ENCODE measurements at regions not wholly inside any gene's neighbourhood (a gene's known extent, or its start where the extent isn't known, plus 50 kb on each side); places are given as distances from the start of the nearest gene placed in this dataset.

GRCh38 chr6:165010556-165011535 lies 298.6 kb downstream of the C6orf118 start:
- no peak for DNase-seq (ENCODE audit: low read depth)
- TF ChIP-seq CTCF (IDR thresholded peaks at IDR 0.05; ENCODE audit: control insufficient read depth, insufficient read depth, low read depth, low read length, missing control alignments) = no peak
- no peak overlapping the region for H3K4me3 ChIP-seq (ENCODE audit: control insufficient read depth, low read depth, low read length)

GRCh38 chr6:165008971-165009370 lies 300.4 kb downstream of the C6orf118 start:
- no peak for DNase-seq (ENCODE audit: low read depth)
- no peak overlapping the region for H3K4me3 ChIP-seq (ENCODE audit: control insufficient read depth, low read depth, low read length)
- no peak for TF ChIP-seq CTCF (IDR thresholded peaks at IDR 0.05; ENCODE audit: control insufficient read depth, insufficient read depth, low read depth, low read length, missing control alignments)

- no peak for DNase-seq (ENCODE audit: low read depth)
- TF ChIP-seq CTCF (IDR thresholded peaks at IDR 0.05; ENCODE audit: control insufficient read depth, insufficient read depth, low read depth, low read length, missing control alignments) = no peak
- no peak overlapping the region for H3K4me3 ChIP-seq (ENCODE audit: control insufficient read depth, low read depth, low read length)
Observed at GRCh38 chr6:165002866-165003265, 306.5 kb downstream of the C6orf118 start.

- DNase-seq (ENCODE audit: low read depth) = no peak
- no peak overlapping the region for H3K4me3 ChIP-seq (ENCODE audit: control insufficient read depth, low read depth, low read length)
- no peak for TF ChIP-seq CTCF (IDR thresholded peaks at IDR 0.05; ENCODE audit: control insufficient read depth, insufficient read depth, low read depth, low read length, missing control alignments)
Observed at GRCh38 chr6:165002358-165002757, 307.0 kb downstream of the C6orf118 start.

- H3K4me3 ChIP-seq (ENCODE audit: control insufficient read depth, low read depth, low read length) = no peak overlapping the region
- no peak for DNase-seq (ENCODE audit: low read depth)
- no peak for TF ChIP-seq CTCF (IDR thresholded peaks at IDR 0.05; ENCODE audit: control insufficient read depth, insufficient read depth, low read depth, low read length, missing control alignments)
Observed at GRCh38 chr6:165001502-165002157, 307.8 kb downstream of the C6orf118 start.

- TF ChIP-seq CTCF (IDR thresholded peaks at IDR 0.05; ENCODE audit: control insufficient read depth, insufficient read depth, low read depth, low read length, missing control alignments) = no peak
- DNase-seq (ENCODE audit: low read depth) = no peak
- H3K4me3 ChIP-seq (ENCODE audit: control insufficient read depth, low read depth, low read length) = no peak overlapping the region
Observed at GRCh38 chr6:164998297-164998696, 311.1 kb downstream of the C6orf118 start.

Data from AG09309 (cell line).